ENCODE measurements at regions not wholly inside any gene's neighbourhood (a gene's known extent, or its start where the extent isn't known, plus 50 kb on each side); places are given as distances from the start of the nearest gene placed in this dataset.

GRCh38 chr16:5325932-5326331, 228.3 kb upstream of the EEF2KMT start:
- TF ChIP-seq POLR2A (IDR thresholded peaks at IDR 0.05; ENCODE audit: extremely low read depth, insufficient read length): no peak
- TF ChIP-seq, protein P1, sequence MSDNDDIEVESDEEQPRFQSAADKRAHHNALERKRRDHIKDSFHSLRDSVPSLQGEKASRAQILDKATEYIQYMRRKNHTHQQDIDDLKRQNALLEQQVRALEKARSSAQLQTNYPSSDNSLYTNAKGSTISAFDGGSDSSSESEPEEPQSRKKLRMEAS (IDR thresholded peaks at IDR 0.05; ENCODE audit: low read depth, low read length): no peak
- TF ChIP-seq CTCF (IDR thresholded peaks at IDR 0.05; ENCODE audit: low read depth, low read length): no peak
- TF ChIP-seq MYC (IDR thresholded peaks at IDR 0.05; ENCODE audit: low read depth, low read length): no peak
- DNase-seq (ENCODE audit: low read depth): no peak
- H3K4me3 ChIP-seq (ENCODE audit: low read depth, low read length): no peak overlapping the region

- TF ChIP-seq MYC (IDR thresholded peaks at IDR 0.05; ENCODE audit: low read depth, low read length) (no peak), CTCF (IDR thresholded peaks at IDR 0.05; ENCODE audit: low read depth, low read length) (no peak), POLR2A (IDR thresholded peaks at IDR 0.05; ENCODE audit: extremely low read depth, insufficient read length) (no peak)
- TF ChIP-seq, protein P1 (IDR thresholded peaks at IDR 0.05; ENCODE audit: low read depth, low read length): no peak
- DNase-seq (ENCODE audit: low read depth): no peak
- no peak overlapping the region for H3K4me3 ChIP-seq (ENCODE audit: low read depth, low read length)
These were observed 225.9 kb upstream of the EEF2KMT start for GRCh38 chr16:5323284-5324141.

GRCh38 chr16:5321930-5322329, 224.3 kb upstream of the EEF2KMT start:
- TF ChIP-seq CTCF (IDR thresholded peaks at IDR 0.05; ENCODE audit: low read depth, low read length) (no peak), POLR2A (IDR thresholded peaks at IDR 0.05; ENCODE audit: extremely low read depth, insufficient read length) (no peak), MYC (IDR thresholded peaks at IDR 0.05; ENCODE audit: low read depth, low read length) (no peak)
- TF ChIP-seq, protein P1 (IDR thresholded peaks at IDR 0.05; ENCODE audit: low read depth, low read length): no peak
- DNase-seq (ENCODE audit: low read depth): no peak
- H3K4me3 ChIP-seq (ENCODE audit: low read depth, low read length): no peak overlapping the region

- TF ChIP-seq CTCF (IDR thresholded peaks at IDR 0.05; ENCODE audit: low read depth, low read length) (no peak), POLR2A (IDR thresholded peaks at IDR 0.05; ENCODE audit: extremely low read depth, insufficient read length) (no peak), MYC (IDR thresholded peaks at IDR 0.05; ENCODE audit: low read depth, low read length) (no peak)
- TF ChIP-seq, protein P1 (IDR thresholded peaks at IDR 0.05; ENCODE audit: low read depth, low read length): no peak
- no peak overlapping the region for H3K4me3 ChIP-seq (ENCODE audit: low read depth, low read length)
- DNase-seq (ENCODE audit: low read depth): no peak
These were observed 222.2 kb upstream of the EEF2KMT start for GRCh38 chr16:5319799-5320198.

DNA sequence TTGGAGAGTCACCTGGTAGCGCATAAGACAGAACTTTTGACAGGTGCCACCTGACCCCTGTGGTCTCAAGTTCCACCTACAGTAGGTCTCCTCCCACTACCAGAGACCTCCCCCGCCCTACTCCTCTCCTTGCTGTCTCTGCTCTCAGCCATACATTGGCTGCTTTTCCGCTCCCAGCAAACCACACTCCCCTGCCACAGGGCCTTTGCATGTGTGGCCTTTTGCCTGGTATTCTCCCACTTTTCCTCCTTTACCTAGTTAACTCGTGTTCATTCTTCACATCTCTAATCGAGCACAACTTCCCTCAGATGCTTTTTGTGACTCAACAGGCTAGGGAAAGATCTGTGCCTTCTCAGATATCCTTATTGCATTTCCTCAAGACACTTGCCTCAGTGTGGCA, 218.3 kb upstream of the EEF2KMT start:
- H3K4me3 ChIP-seq (ENCODE audit: low read depth, low read length): no peak overlapping the region
- TF ChIP-seq POLR2A (IDR thresholded peaks at IDR 0.05; ENCODE audit: extremely low read depth, insufficient read length) (no peak), MYC (IDR thresholded peaks at IDR 0.05; ENCODE audit: low read depth, low read length) (no peak), CTCF (IDR thresholded peaks at IDR 0.05; ENCODE audit: low read depth, low read length) (no peak)
- TF ChIP-seq, protein P1 (IDR thresholded peaks at IDR 0.05; ENCODE audit: low read depth, low read length): no peak
- no peak for DNase-seq (ENCODE audit: low read depth)
